ENCODE measurements at regions not wholly inside any gene's neighbourhood (a gene's known extent, or its start where the extent isn't known, plus 50 kb on each side); places are given as distances from the start of the nearest gene placed in this dataset.

DNA sequence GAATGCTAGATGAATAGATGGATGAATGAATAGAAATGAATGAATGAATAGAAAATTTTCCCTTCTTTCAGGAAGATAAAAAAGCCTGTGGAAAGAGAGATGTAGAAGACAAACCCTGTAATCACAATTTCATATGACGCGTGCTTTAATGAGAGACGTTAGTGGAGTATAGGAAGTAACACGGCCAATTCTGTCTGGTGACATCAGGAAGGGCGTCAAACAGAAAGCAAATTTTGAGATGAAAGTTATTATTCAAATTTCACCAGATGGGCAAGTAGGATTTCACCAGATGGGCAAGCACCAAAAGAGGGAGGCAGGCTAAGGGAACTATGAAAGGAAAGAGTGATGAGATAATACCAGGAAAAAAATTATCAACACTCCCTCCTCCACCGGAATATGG, 128.9 kb upstream of the PRSS1 start:
- TF ChIP-seq, protein P1, sequence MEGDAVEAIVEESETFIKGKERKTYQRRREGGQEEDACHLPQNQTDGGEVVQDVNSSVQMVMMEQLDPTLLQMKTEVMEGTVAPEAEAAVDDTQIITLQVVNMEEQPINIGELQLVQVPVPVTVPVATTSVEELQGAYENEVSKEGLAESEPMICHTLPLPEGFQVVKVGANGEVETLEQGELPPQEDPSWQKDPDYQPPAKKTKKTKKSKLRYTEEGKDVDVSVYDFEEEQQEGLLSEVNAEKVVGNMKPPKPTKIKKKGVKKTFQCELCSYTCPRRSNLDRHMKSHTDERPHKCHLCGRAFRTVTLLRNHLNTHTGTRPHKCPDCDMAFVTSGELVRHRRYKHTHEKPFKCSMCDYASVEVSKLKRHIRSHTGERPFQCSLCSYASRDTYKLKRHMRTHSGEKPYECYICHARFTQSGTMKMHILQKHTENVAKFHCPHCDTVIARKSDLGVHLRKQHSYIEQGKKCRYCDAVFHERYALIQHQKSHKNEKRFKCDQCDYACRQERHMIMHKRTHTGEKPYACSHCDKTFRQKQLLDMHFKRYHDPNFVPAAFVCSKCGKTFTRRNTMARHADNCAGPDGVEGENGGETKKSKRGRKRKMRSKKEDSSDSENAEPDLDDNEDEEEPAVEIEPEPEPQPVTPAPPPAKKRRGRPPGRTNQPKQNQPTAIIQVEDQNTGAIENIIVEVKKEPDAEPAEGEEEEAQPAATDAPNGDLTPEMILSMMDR (IDR thresholded peaks at IDR 0.05): no peak
- no peak for TF ChIP-seq POLR2A (IDR thresholded peaks at IDR 0.05)
